Heart left ventricle (tissue), 16 donors: ENCODE measurements at regions not wholly inside any gene's neighbourhood (a gene's known extent, or its start where the extent isn't known, plus 50 kb on each side); places are given as distances from the start of the nearest gene placed in this dataset.

Experiments used
- ATAC-seq, 4 donors: fragments of 200-7000 bp; cut with Tn5 transposase; one replicate each; pipeline ENCODE4 v1.9.1; 2020 to 2022; ENCODE audit warnings: moderate library complexity in 4 of 4, mild to moderate bottlenecking in 3 of 4, moderate number of reproducible peaks in 1 of 4
- DNase-seq, 5 donors: peaks; one replicate each; pipeline ENCODE4 v3.0.0-alpha.2; 2020
- H3K27ac ChIP-seq, 12 donors: fragments of 200-600 bp; sonication (generic) in 4 of 12; one replicate each; pipeline versions ENCODE4 v1.5.0 to v1.8.0; 2016 to 2022; ENCODE audit warnings: mild to moderate bottlenecking in 2 of 12
- H3K27me3 ChIP-seq, 9 donors: fragments of 200-600 bp; sonication (generic) in 2 of 9; one replicate each; pipeline versions ENCODE4 v1.5.1 to v1.8.0; 2016 to 2022; ENCODE audit warnings: mild to moderate bottlenecking in 3 of 9
- H3K36me3 ChIP-seq, 9 donors: fragments of 200-600 bp; sonication (generic) in 2 of 9; one replicate each; pipeline versions ENCODE4 v1.5.0 to v1.8.0; 2018 to 2022; ENCODE audit warnings: mild to moderate bottlenecking in 2 of 9
- H3K4me1 ChIP-seq, 12 donors: fragments of 200-600 bp; sonication (generic) in 4 of 12; one replicate each; pipeline versions ENCODE4 v1.5.0 to v1.8.0; 2016 to 2022; ENCODE audit warnings: mild to moderate bottlenecking in 3 of 12
- H3K4me3 ChIP-seq, 12 donors: fragments of 200-600 bp; sonication (generic) in 4 of 12; one replicate each; pipeline versions ENCODE4 v1.5.0 to v1.8.0; 2017 to 2022; ENCODE audit warnings: mild to moderate bottlenecking in 9 of 12, moderate library complexity in 4 of 12
- H3K9me3 ChIP-seq, 12 donors: fragments of 200-600 bp; sonication (generic) in 4 of 12; one replicate each; pipeline versions ENCODE4 v1.5.0 to v1.8.0; 2016 to 2022; ENCODE audit warnings: mild to moderate bottlenecking in 1 of 12
- CTCF ChIP-seq, 12 donors: fragments of 200-600 bp; sonication (generic) in 4 of 12; IDR thresholded peaks; one replicate each; pipeline versions ENCODE4 v1.5.0 to v1.8.0; 2018 to 2022; ENCODE audit warnings: antibody characterized with exemption in 12 of 12, mild to moderate bottlenecking in 5 of 12
- POLR2A ChIP-seq, 2 donors: fragments of 450-650 bp; IDR thresholded peaks; one replicate each; pipeline ENCODE4 v1.6.1; 2017; ENCODE audit warnings: antibody characterized with exemption in 2 of 2, mild to moderate bottlenecking in 2 of 2, moderate library complexity in 2 of 2
- WGBS, 4 donors: extraction: QIAGEN DNeasy Blood & Tissue Kit in 2 of 4; methylation state at CpG; one replicate each; pipeline versions ENCODE4 v1.1.5 to v1.1.7; 2013 to 2018; 5-methylcytosine and 5-hydroxymethylcytosine counted together
- intact Hi-C, 10 donors: fragments of 100-400 bp; cut with DNase I; formaldehyde crosslinking; loops; one replicate each; pipeline versions ENCODE4 v1.11.1 to v1.14.2; 2022
- donor health status: ischemic (EF 13 %, LVEDD 7.1; RV severe dilation, severe dysfunction).
- donor health status: healthy with polysubstance abuse.
- donor health status: DM: no; HTN: yes; CAD: no.
- donor health status: DM: no; HTN: no; CAD: no.
- donor health status: ischemic (EF 25% LVEDD 6.9; RV normal size, moderate dysfunction).
- donor health status: ischemic (EF 25% LVEDD 5.7; RV mildly dilated, moderate dysfunction).
- donor health status: healthy.
- donor health status: DM: yes; HTN: yes; CAD: no.
- donor health status: ischemic (EF 35%, LVEDD 5.7; RV mildly dilated, moderate dysfunction).
- donor health status: nonischemic (EF 11% LVEDD 7.7; RV severe dilation, severe dysfunction).
- donor health status: DM: yes; HTN: yes; CAD: no.
- donor health status: PGD.
- donor health status: ischemic (EF 29% LVEDD 5.4; RV normal size, mild dysfunction).
- donor health status: nonischemic (EF 23%, LVEDD 6.1; RV moderate dilation, normal function).

- no peak for DNase-seq
- Histone ChIP-seq H3K27ac (no peak overlapping the region), H3K36me3 (no peaks in the 10 kb centered on the region), H3K4me3 (no peak overlapping the region), H3K27me3 (no peaks in the 10 kb centered on the region), H3K9me3 (peaks cover 0 to 24% (median 4%) of the 10 kb centered on the region in 12 donors), H3K4me1 (no peaks in the 10 kb centered on the region)
- no peak for ATAC-seq
- 88 to 94% (median 91%) methylated on average over 10 to 12 of the region's 12 CpGs for WGBS, 4 donors
- intact Hi-C loops: no loop called here
- TF ChIP-seq CTCF (IDR thresholded peaks at IDR 0.05) (no peak), POLR2A (IDR thresholded peaks at IDR 0.05) (no peak)
Measured at GRCh38 chr9:2406252-2406651, 215.3 kb upstream of the VLDLR start.

GRCh38 chr9:2407450-2407849 is 214.1 kb upstream of the VLDLR start:
- WGBS, 4 donors: 82 to 95% (median 86%) methylated on average over 5 to 7 of the region's 7 CpGs
- intact Hi-C loops: no loop called here
- no peak overlapping the region for H3K4me3 ChIP-seq
- H3K9me3 ChIP-seq: peaks cover 0 to 21% (median 4%) of the 10 kb centered on the region in 12 donors
- DNase-seq: peak in 1 of 5 donors; percentile 59
- H3K36me3 ChIP-seq: no peaks in the 10 kb centered on the region
- H3K27me3 ChIP-seq: no peaks in the 10 kb centered on the region
- ATAC-seq: peak in 2 of 4 donors; percentile 89 to 94
- no peak overlapping the region for H3K27ac ChIP-seq
- no peaks in the 10 kb centered on the region for H3K4me1 ChIP-seq
- no peak for TF ChIP-seq CTCF (IDR thresholded peaks at IDR 0.05)
- no peak for TF ChIP-seq POLR2A (IDR thresholded peaks at IDR 0.05)

- TF ChIP-seq POLR2A (IDR thresholded peaks at IDR 0.05) (no peak), CTCF (IDR thresholded peaks at IDR 0.05) (no peak)
- Histone ChIP-seq H3K4me3 (no peak overlapping the region), H3K9me3 (no peaks in the 10 kb centered on the region), H3K36me3 (no peaks in the 10 kb centered on the region), H3K27me3 (no peaks in the 10 kb centered on the region), H3K4me1 (no peaks in the 10 kb centered on the region), H3K27ac (no peak overlapping the region)
- no peak for DNase-seq
- no peak for ATAC-seq
- intact Hi-C loops: no loop called here
- WGBS, 4 donors: 75 to 81% (median 78%) methylated on average over 8 of the region's 8 CpGs
Measured at GRCh38 chr9:2411459-2412215, 209.9 kb upstream of the VLDLR start.

GRCh38 chr9:2413160-2413805 is 208.3 kb upstream of the VLDLR start:
- intact Hi-C loops: no loop called here
- TF ChIP-seq POLR2A (IDR thresholded peaks at IDR 0.05): no peak
- TF ChIP-seq CTCF (IDR thresholded peaks at IDR 0.05): no peak
- WGBS, 4 donors: 56 to 68% (median 60%) methylated on average over 4 of the region's 4 CpGs
- Histone ChIP-seq H3K27ac (no peak overlapping the region), H3K36me3 (no peaks in the 10 kb centered on the region), H3K27me3 (no peaks in the 10 kb centered on the region), H3K4me3 (no peak overlapping the region), H3K4me1 (peaks cover 0 to 6% (median 1%) of the 10 kb centered on the region in 12 donors), H3K9me3 (no peaks in the 10 kb centered on the region)
- DNase-seq (no peak), ATAC-seq (peak in 1 of 4 donors; percentile 27)
